IMR-90 (cell line): ENCODE measurements at regions not wholly inside any gene's neighbourhood (a gene's known extent, or its start where the extent isn't known, plus 50 kb on each side); places are given as distances from the start of the nearest gene placed in this dataset.

ENCODE experiments used
- ATAC-seq: fragments of 200-7000 bp; cut with Tn5 transposase; 2 replicates; pipeline ENCODE4 v1.9.1; 2020; ENCODE audit warnings: low read depth, mild to moderate bottlenecking, moderate library complexity
- BruUV-seq: library from RNA; stranded (reverse); fragments of 400-500 nt; replicated peaks from 2 replicates; lab custom pipeline; 2021; lab: Mats Ljungman, UMichigan
- CTCF ChIA-PET: fragments of 300-600 bp; formaldehyde crosslinking; extraction: SDS; loops from one replicate; lab custom pipeline; 2021; ENCODE audit warnings: antibody characterized with exemption; lab: Yijun Ruan, JAX
- POLR2A ChIA-PET: fragments of 300-600 bp; sonication (Branson Sonifier 250); formaldehyde crosslinking; loops from one replicate; lab custom pipeline; 2022; ENCODE audit warnings: antibody characterized with exemption; ENCODE audit not compliant: unreplicated experiment; lab: Charles Lee
- DNase-seq: peaks from one replicate; pipeline ENCODE4 v3.0.0; 2013
- H2AFZ ChIP-seq: replicated peaks from 2 replicates; pipeline ENCODE3; 2013; ENCODE audit warnings: low read length, mild to moderate bottlenecking; ENCODE audit not compliant: poor library complexity
- H2AK5ac ChIP-seq: 2 replicates; pipeline ENCODE4 v1.6.1; 2013; ENCODE audit warnings: low read depth, low read length, inconsistent platforms
- H2AK9ac ChIP-seq: replicated peaks from 2 replicates; pipeline ENCODE3; 2013; ENCODE audit warnings: mild to moderate bottlenecking, low read depth, low read length, moderate library complexity; ENCODE audit not compliant: poor library complexity
- H2BK120ac ChIP-seq: 2 replicates; pipeline ENCODE4 v1.6.1; 2013; ENCODE audit warnings: low read depth, low read length, inconsistent platforms
- H2BK15ac ChIP-seq: 3 replicates; pipeline ENCODE4 v1.6.1; 2013; ENCODE audit warnings: low read depth, low read length, inconsistent platforms
- H2BK20ac ChIP-seq: 2 replicates; pipeline ENCODE4 v1.6.1; 2013; ENCODE audit warnings: low read depth, mild to moderate bottlenecking, inconsistent platforms, low read length, moderate library complexity
- H2BK5ac ChIP-seq: 2 replicates; pipeline ENCODE4 v1.6.1; 2013; ENCODE audit warnings: mild to moderate bottlenecking, low read depth, low read length, inconsistent platforms; ENCODE audit not compliant: poor library complexity, severe bottlenecking
- H3K14ac ChIP-seq: replicated peaks from 2 replicates; pipeline ENCODE4 v1.6.1; 2013; ENCODE audit warnings: low read depth, low read length, inconsistent platforms
- H3K18ac ChIP-seq: 2 replicates; pipeline ENCODE4 v1.6.1; 2013; ENCODE audit warnings: low read depth, low read length, control low read depth
- H3K23ac ChIP-seq: 2 replicates; pipeline ENCODE4 v1.6.1; 2013; ENCODE audit warnings: low read depth, low read length, inconsistent platforms
- H3K27ac ChIP-seq: 2 replicates; pipeline ENCODE4 v1.5.1; 2013; ENCODE audit warnings: mild to moderate bottlenecking, control low read depth, low read length; ENCODE audit not compliant: insufficient read depth
- H3K27me3 ChIP-seq: 2 replicates; pipeline ENCODE4 v1.6.1; 2013; ENCODE audit warnings: low read length; ENCODE audit not compliant: control insufficient read depth, insufficient read depth
- H3K36me3 ChIP-seq: 2 replicates; pipeline ENCODE4 v1.6.1; 2013; ENCODE audit warnings: low read length, mixed read lengths; ENCODE audit not compliant: control insufficient read depth, insufficient read depth
- H3K4ac ChIP-seq: 2 replicates; pipeline ENCODE4 v1.6.1; 2013; ENCODE audit warnings: low read depth, low read length, inconsistent platforms
- H3K4me1 ChIP-seq: 2 replicates; pipeline ENCODE4 v1.6.1; 2013; ENCODE audit warnings: low read length, mixed read lengths; ENCODE audit not compliant: control insufficient read depth, insufficient read depth
- H3K4me2 ChIP-seq: 2 replicates; pipeline ENCODE4 v1.6.1; 2013; ENCODE audit warnings: low read depth, mild to moderate bottlenecking, control low read depth, low read length, moderate library complexity
- H3K4me3 ChIP-seq: 2 replicates; pipeline ENCODE4 v1.5.1; 2013; ENCODE audit warnings: low read depth, mild to moderate bottlenecking, control low read depth, low read length, moderate library complexity; ENCODE audit not compliant: insufficient read depth
- H3K56ac ChIP-seq: 2 replicates; pipeline ENCODE4 v1.6.1; 2013; ENCODE audit warnings: low read length, inconsistent platforms; ENCODE audit not compliant: insufficient read depth; ENCODE audit errors: extremely low read depth
- H3K79me1 ChIP-seq, 2 experiments: 2 replicates each; pipeline ENCODE4 v1.6.1; 2013; ENCODE audit warnings: low read length in 2 of 2, inconsistent platforms in 1 of 2, low read depth in 1 of 2
- H3K9ac ChIP-seq: 2 replicates; pipeline ENCODE4 v1.6.1; 2013; ENCODE audit warnings: low read depth, low read length, control low read depth
- H3K9me1 ChIP-seq: 2 replicates; pipeline ENCODE4 v1.6.1; 2013; ENCODE audit warnings: low read length, inconsistent platforms; ENCODE audit not compliant: insufficient read depth
- H3K9me3 ChIP-seq: 2 replicates; pipeline ENCODE4 v1.6.1; 2013; ENCODE audit warnings: low read length; ENCODE audit not compliant: control insufficient read depth, insufficient read depth
- H4K20me1 ChIP-seq: 2 replicates; pipeline ENCODE4 v1.6.1; 2013; ENCODE audit warnings: low read length, inconsistent platforms; ENCODE audit not compliant: insufficient read depth
- H4K5ac ChIP-seq: 2 replicates; pipeline ENCODE4 v1.6.1; 2013; ENCODE audit warnings: mild to moderate bottlenecking, low read depth, low read length, control low read depth
- H4K8ac ChIP-seq, 2 experiments: 2 replicates each; pipeline ENCODE4 v1.6.1; 2013; ENCODE audit warnings: low read depth in 2 of 2, low read length in 2 of 2, control low read depth in 1 of 2, inconsistent platforms in 1 of 2
- H4K91ac ChIP-seq: 2 replicates; pipeline ENCODE4 v1.6.1; 2013; ENCODE audit warnings: low read depth, low read length, inconsistent platforms; ENCODE audit not compliant: insufficient read depth
- CEBPB ChIP-seq: IDR thresholded peaks from 2 replicates; pipeline ENCODE4 v1.6.1; 2012; ENCODE audit warnings: low read depth, low read length, improper control_type of control experiment
- CHD1 ChIP-seq: IDR thresholded peaks from 2 replicates; pipeline ENCODE4 v1.6.1; 2012; ENCODE audit warnings: low read depth, low read length, improper control_type of control experiment
- POLR2A ChIP-seq: IDR thresholded peaks from 2 replicates; pipeline ENCODE4 v1.6.1; 2012; ENCODE audit warnings: mild to moderate bottlenecking, low read depth, low read length
- RAD21 ChIP-seq: IDR thresholded peaks from 2 replicates; pipeline ENCODE4 v1.6.1; 2012; ENCODE audit warnings: low read length, improper control_type of control experiment
- RFX5 ChIP-seq: IDR thresholded peaks from 2 replicates; pipeline ENCODE4 v1.8.0; 2012; ENCODE audit warnings: low read depth, mild to moderate bottlenecking, low read length, moderate library complexity
- SMC3 ChIP-seq: fragments of 150-350 bp; IDR thresholded peaks from 2 replicates; pipeline ENCODE4 v1.6.1; 2016; ENCODE audit warnings: low read depth, mild to moderate bottlenecking, antibody characterized with exemption, low read length, moderate library complexity
- WGBS, 2 experiments: methylation state at CpG; one replicate each; pipeline versions ENCODE4 v1.1.5 to v1.1.7; 2013; ENCODE audit warnings: missing lambda C conversion rate in 2 of 2; ENCODE audit not compliant: insufficient read length in 1 of 2; ENCODE audit errors: extremely low coverage in 2 of 2; 5-methylcytosine and 5-hydroxymethylcytosine counted together
- dilution Hi-C: fragments of 300-500 bp; cut with HindIII; formaldehyde crosslinking; loops from one replicate; pipeline ENCODE4 v1.14.3; 2018; ENCODE audit warnings: low sequenced_read_pairs; ENCODE audit not compliant: unreplicated experiment
- in situ Hi-C: fragments of 300-500 bp; cut with MboI; formaldehyde crosslinking; loops from 3 replicates; pipeline ENCODE4 v1.14.3; 2019; ENCODE audit warnings: low sequenced_read_pairs, inconsistent platforms, mixed read lengths
- intact Hi-C: fragments of 100-400 bp; cut with micrococcal nuclease; formaldehyde crosslinking; loops from 2 replicates; pipeline ENCODE4 v1.10.0; 2022
- TF ChIP-seq, protein P1 (sequence below): conservative IDR thresholded peaks from 2 replicates; pipeline ENCODE4 v1.5.1; 2012; ENCODE audit warnings: mild to moderate bottlenecking, low read depth, low read length, improper control_type of control experiment
- TF ChIP-seq, protein P2 (sequence below): fragments of 150-350 bp; IDR thresholded peaks from 2 replicates; pipeline ENCODE4 v1.6.1; 2017; ENCODE audit warnings: mild to moderate bottlenecking, antibody characterized with exemption, low read length, low read depth
- TF ChIP-seq, protein P3 (sequence below): fragments of 150-350 bp; IDR thresholded peaks from 2 replicates; pipeline ENCODE4 v1.6.1; 2016; ENCODE audit warnings: low read depth, mild to moderate bottlenecking, low read length, moderate library complexity, borderline replicate concordance

DNA sequence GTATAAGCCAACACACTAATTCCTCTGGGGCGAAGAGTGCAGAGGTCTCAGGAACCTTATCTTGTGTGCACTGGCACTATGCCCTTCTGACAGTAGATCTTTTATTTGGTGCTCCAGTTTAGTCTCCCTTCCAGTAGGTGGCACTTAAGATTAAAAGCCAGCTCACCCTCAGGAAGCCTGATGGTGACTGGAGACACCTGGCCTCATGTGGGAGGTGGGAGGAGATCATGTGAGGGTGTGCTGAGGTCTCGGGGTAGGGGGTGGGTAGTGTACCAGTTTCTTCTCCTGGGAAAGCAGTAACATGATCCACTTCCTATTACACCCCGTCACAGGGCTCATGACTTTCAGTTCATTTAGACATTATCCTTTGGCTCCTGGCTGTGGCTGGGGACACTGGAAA, 654.9 kb downstream of the ADCYAP1 start:
- H3K9me3 ChIP-seq, result peaks cover 16% of the 10 kb centered on the region
- POLR2A ChIA-PET, result no interaction called here
- H4K8ac ChIP-seq, result no peak overlapping the region
- no peak overlapping the region for H2BK120ac ChIP-seq
- no peaks in the 10 kb centered on the region for H3K79me1 ChIP-seq
- H4K20me1 ChIP-seq, result no peaks in the 10 kb centered on the region
- no peaks in the 10 kb centered on the region for H3K9me1 ChIP-seq
- no peak overlapping the region for H3K23ac ChIP-seq
- no peak overlapping the region for H3K9ac ChIP-seq
- no peak overlapping the region for H3K4me2 ChIP-seq
- no peak overlapping the region for H2BK20ac ChIP-seq
- BruUV-seq, result no TSS peak
- no peak overlapping the region for H2BK5ac ChIP-seq
- no peak overlapping the region for H3K4me3 ChIP-seq
- H2AK5ac ChIP-seq, result no peak overlapping the region
- no peaks in the 10 kb centered on the region for H3K36me3 ChIP-seq
- ATAC-seq (no peak), DNase-seq (no peak)
- no peak overlapping the region for H3K14ac ChIP-seq
- no peak overlapping the region for H3K27ac ChIP-seq
- no peak overlapping the region for H2AK9ac ChIP-seq
- no peak overlapping the region for H2BK15ac ChIP-seq
- dilution Hi-C loops, result no loop called here
- intact Hi-C loops, result no loop called here
- WGBS, 2 experiments, result no CpG with 5 or more reads among the region's 3 CpGs
- H3K56ac ChIP-seq, result no peak overlapping the region
- TF ChIP-seq SMC3 (no peak), CEBPB (no peak), RAD21 (no peak), POLR2A (no peak), RFX5 (no peak), CHD1 (no peak)
- TF ChIP-seq, protein P1, sequence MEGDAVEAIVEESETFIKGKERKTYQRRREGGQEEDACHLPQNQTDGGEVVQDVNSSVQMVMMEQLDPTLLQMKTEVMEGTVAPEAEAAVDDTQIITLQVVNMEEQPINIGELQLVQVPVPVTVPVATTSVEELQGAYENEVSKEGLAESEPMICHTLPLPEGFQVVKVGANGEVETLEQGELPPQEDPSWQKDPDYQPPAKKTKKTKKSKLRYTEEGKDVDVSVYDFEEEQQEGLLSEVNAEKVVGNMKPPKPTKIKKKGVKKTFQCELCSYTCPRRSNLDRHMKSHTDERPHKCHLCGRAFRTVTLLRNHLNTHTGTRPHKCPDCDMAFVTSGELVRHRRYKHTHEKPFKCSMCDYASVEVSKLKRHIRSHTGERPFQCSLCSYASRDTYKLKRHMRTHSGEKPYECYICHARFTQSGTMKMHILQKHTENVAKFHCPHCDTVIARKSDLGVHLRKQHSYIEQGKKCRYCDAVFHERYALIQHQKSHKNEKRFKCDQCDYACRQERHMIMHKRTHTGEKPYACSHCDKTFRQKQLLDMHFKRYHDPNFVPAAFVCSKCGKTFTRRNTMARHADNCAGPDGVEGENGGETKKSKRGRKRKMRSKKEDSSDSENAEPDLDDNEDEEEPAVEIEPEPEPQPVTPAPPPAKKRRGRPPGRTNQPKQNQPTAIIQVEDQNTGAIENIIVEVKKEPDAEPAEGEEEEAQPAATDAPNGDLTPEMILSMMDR, result no peak
- TF ChIP-seq, protein P2, sequence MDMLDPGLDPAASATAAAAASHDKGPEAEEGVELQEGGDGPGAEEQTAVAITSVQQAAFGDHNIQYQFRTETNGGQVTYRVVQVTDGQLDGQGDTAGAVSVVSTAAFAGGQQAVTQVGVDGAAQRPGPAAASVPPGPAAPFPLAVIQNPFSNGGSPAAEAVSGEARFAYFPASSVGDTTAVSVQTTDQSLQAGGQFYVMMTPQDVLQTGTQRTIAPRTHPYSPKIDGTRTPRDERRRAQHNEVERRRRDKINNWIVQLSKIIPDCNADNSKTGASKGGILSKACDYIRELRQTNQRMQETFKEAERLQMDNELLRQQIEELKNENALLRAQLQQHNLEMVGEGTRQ, result no peak
- TF ChIP-seq, protein P3, sequence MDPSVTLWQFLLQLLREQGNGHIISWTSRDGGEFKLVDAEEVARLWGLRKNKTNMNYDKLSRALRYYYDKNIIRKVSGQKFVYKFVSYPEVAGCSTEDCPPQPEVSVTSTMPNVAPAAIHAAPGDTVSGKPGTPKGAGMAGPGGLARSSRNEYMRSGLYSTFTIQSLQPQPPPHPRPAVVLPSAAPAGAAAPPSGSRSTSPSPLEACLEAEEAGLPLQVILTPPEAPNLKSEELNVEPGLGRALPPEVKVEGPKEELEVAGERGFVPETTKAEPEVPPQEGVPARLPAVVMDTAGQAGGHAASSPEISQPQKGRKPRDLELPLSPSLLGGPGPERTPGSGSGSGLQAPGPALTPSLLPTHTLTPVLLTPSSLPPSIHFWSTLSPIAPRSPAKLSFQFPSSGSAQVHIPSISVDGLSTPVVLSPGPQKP, result no peak
- H3K18ac ChIP-seq, result no peak overlapping the region
- CTCF ChIA-PET, result no interaction called here
- no peaks in the 10 kb centered on the region for H3K4me1 ChIP-seq
- no peak overlapping the region for H3K4ac ChIP-seq
- H4K5ac ChIP-seq, result no peak overlapping the region
- no peak overlapping the region for H2AFZ ChIP-seq
- H4K91ac ChIP-seq, result no peak overlapping the region
- H3K27me3 ChIP-seq, result no peaks in the 10 kb centered on the region
- in situ Hi-C loops, result no loop called here
